ENCODE measurements at regions not wholly inside any gene's neighbourhood (a gene's known extent, or its start where the extent isn't known, plus 50 kb on each side); places are given as distances from the start of the nearest gene placed in this dataset.

DNA sequence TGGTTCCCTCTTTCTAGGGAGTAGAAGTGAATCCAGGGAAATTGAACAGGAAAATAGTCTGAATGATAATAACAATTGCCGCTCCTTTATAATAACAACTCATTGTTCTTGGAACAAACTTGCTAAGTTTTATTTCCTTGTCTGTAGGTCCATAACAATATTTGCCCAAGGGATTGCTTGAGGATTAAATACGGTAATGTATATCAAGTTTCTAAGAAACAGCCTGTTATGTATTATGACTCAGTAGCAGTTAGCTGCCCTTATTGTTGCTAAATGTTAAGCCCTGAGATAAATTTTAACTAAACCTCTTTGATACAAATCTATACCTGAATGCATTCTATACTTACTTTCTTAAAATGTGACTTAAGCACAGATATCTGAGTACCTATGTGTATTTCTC is 215.9 kb upstream of the AADAT start:
- Histone ChIP-seq H3K9me3 (ENCODE audit: control insufficient read depth, low read length) (no peaks in the 10 kb centered on the region), H3K36me3 (ENCODE audit: control insufficient read depth, insufficient read depth, low read length) (no peaks in the 10 kb centered on the region), H3K4me3 (ENCODE audit: extremely low read depth, insufficient read depth, low read length, poor library complexity, severe bottlenecking) (no peak overlapping the region), H3K27ac (ENCODE audit: low read depth, low read length, severe bottlenecking) (no peak overlapping the region), H3K4me1 (ENCODE audit: control insufficient read depth, insufficient read depth, low read length, poor library complexity, severe bottlenecking) (no peaks in the 10 kb centered on the region)
- no CpG with 5 or more reads among the region's 2 CpGs for WGBS, 2 experiments (ENCODE audit: insufficient coverage in 2 of 2)

DNA sequence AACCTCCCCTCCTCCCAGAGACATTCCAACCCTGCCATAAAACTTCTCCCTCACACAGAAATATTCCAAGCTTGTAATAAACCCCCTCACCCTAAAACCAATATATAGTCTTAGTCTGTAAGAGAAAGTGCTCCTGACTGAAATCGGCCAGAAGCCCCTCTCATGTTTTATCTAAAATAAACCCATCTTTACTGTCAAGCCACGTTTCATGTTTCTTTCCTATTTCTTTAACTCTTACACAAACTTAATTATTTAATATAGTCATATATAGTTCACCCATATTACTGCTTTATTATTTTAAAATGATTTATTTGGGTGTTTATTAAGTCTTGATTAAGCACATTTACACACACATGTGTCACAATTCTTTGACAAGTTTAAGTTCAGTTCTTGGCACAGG is 191.3 kb upstream of the AADAT start:
- Histone ChIP-seq H3K36me3 (ENCODE audit: control insufficient read depth, insufficient read depth, low read length) (no peaks in the 10 kb centered on the region), H3K4me3 (ENCODE audit: extremely low read depth, insufficient read depth, low read length, poor library complexity, severe bottlenecking) (no peak overlapping the region), H3K27ac (ENCODE audit: low read depth, low read length, severe bottlenecking) (no peak overlapping the region), H3K9me3 (ENCODE audit: control insufficient read depth, low read length) (no peaks in the 10 kb centered on the region), H3K4me1 (ENCODE audit: control insufficient read depth, insufficient read depth, low read length, poor library complexity, severe bottlenecking) (no peaks in the 10 kb centered on the region)
- WGBS, 2 experiments (ENCODE audit: insufficient coverage in 2 of 2), result no CpG with 5 or more reads among the region's 2 CpGs

DNA sequence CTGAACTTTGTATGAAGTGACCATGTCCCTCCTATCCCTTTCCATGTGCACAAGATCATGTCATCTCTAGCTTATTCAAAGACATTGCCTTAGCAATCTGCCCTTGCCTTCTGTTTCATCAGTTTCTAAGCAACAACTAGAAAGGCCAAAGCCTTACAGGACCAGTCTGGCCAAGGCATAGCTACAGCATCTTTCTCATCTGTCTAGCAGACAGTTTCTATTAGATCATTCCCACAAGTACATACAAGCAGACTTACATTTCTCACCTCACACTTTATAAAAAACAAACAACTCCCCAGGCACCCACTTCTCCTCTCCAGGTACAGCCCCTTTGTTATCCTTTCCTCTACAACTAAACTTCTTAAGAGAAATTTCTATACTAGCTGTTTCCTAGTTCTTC is 188.7 kb upstream of the AADAT start:
- no peaks in the 10 kb centered on the region for H3K36me3 ChIP-seq (ENCODE audit: control insufficient read depth, insufficient read depth, low read length)

DNA sequence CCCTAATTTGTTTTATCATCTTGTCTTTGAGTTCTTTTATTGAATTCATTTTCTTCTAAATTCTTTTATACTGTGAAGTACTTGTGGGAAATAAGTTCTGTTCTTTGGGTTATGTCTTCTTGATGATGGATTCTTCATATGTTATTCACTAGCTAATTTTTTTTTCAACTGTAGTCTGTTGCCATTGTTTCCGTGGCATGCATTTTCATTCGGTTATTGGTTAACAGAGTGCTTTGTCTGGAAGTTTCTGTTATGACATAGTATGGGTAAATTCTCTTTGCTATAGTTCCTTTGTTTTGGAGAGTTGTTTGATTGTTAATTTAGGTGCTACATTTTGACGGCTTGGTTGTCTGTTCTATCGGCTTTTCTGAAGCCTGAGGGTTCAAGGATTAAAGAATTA is 184.9 kb upstream of the AADAT start:
- H3K4me1 ChIP-seq (ENCODE audit: control insufficient read depth, insufficient read depth, low read length, poor library complexity, severe bottlenecking), result no peaks in the 10 kb centered on the region
- no peak overlapping the region for H3K27ac ChIP-seq (ENCODE audit: low read depth, low read length, severe bottlenecking)
- 100% methylated on average over 1 of the region's 4 CpGs; no CpG with 5 or more reads in 1 of the 2 experiments for WGBS, 2 experiments (ENCODE audit: insufficient coverage in 2 of 2)
- H3K4me3 ChIP-seq (ENCODE audit: extremely low read depth, insufficient read depth, low read length, poor library complexity, severe bottlenecking), result no peak overlapping the region
- no peaks in the 10 kb centered on the region for H3K9me3 ChIP-seq (ENCODE audit: control insufficient read depth, low read length)
- no peaks in the 10 kb centered on the region for H3K36me3 ChIP-seq (ENCODE audit: control insufficient read depth, insufficient read depth, low read length)

More for the DNA sequence above, 188.7 kb upstream of the AADAT start:
- Histone ChIP-seq H3K27ac (ENCODE audit: low read depth, low read length, severe bottlenecking) (no peak overlapping the region), H3K4me3 (ENCODE audit: extremely low read depth, insufficient read depth, low read length, poor library complexity, severe bottlenecking) (no peak overlapping the region), H3K4me1 (ENCODE audit: control insufficient read depth, insufficient read depth, low read length, poor library complexity, severe bottlenecking) (no peaks in the 10 kb centered on the region), H3K9me3 (ENCODE audit: control insufficient read depth, low read length) (no peaks in the 10 kb centered on the region)

DNA sequence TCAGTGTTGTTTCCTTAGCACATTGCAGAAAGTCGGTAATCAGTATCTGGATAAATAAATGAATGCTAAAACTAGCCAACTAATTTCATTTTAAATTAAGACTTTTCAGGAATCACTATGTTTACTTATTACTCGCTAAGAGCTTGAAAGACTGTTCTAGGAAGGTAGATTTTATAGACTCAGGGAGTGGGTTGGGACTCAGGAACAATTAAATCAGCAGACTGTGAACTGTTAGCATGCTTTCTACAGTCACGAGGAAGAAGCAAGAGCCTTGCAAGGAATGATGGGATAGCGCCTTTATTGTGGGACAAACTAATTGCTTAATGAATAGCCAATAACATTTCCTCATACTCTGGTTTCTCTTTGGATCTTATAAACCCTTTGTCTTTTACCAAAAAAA is 183.2 kb upstream of the AADAT start:
- Histone ChIP-seq H3K27ac (ENCODE audit: low read depth, low read length, severe bottlenecking) (no peak overlapping the region), H3K4me1 (ENCODE audit: control insufficient read depth, insufficient read depth, low read length, poor library complexity, severe bottlenecking) (no peaks in the 10 kb centered on the region), H3K9me3 (ENCODE audit: control insufficient read depth, low read length) (no peaks in the 10 kb centered on the region), H3K36me3 (ENCODE audit: control insufficient read depth, insufficient read depth, low read length) (no peaks in the 10 kb centered on the region), H3K4me3 (ENCODE audit: extremely low read depth, insufficient read depth, low read length, poor library complexity, severe bottlenecking) (no peak overlapping the region)
- 70 to 82% methylated on average over 1 to 3 of the region's 4 CpGs for WGBS, 2 experiments (ENCODE audit: insufficient coverage in 2 of 2)

DNA sequence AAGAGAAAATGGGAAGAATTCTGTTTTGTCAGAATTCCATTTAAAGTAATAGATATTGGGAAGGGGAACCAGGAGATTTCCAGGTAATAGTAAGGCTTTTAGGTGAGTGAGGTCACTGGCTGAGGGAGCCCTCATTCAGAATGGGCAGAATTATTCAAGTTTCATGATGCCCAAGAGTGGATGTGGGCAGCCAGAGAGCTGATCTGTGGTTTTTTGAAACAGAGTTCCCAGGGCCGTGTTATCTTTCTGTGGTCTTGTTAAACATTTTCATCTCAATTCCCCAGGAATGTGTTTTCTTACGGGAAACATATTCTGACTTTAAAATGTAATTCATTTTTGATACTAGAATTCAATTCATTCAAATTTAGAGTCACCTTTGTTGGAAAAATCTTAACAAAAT is 182.0 kb upstream of the AADAT start:
- no peak overlapping the region for H3K27ac ChIP-seq (ENCODE audit: low read depth, low read length, severe bottlenecking)
- no CpG with 5 or more reads among the region's 2 CpGs for WGBS, 2 experiments (ENCODE audit: insufficient coverage in 2 of 2)
- H3K9me3 ChIP-seq (ENCODE audit: control insufficient read depth, low read length), result no peaks in the 10 kb centered on the region
- no peak overlapping the region for H3K4me3 ChIP-seq (ENCODE audit: extremely low read depth, insufficient read depth, low read length, poor library complexity, severe bottlenecking)
- H3K36me3 ChIP-seq (ENCODE audit: control insufficient read depth, insufficient read depth, low read length), result no peaks in the 10 kb centered on the region
- H3K4me1 ChIP-seq (ENCODE audit: control insufficient read depth, insufficient read depth, low read length, poor library complexity, severe bottlenecking), result no peaks in the 10 kb centered on the region

DNA sequence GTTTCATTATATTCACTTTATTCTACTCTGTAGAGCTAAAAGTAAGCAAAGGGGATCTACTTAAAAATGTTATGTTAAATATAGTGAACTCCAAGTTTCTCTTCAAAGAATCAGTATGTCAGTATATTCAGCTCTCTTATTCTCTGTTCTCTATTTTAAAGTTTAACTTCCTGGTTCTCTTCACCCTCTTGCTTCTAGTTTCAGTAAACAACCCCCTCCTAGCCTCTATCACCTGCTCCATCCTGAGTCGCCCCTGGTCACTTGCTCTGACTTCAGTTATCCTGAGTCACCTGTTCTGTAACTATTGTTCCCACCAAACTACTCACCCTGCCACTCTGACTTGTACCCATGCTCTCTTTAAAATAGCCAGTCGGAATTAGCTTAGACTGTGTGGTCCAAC is 180.9 kb upstream of the AADAT start:
- no peaks in the 10 kb centered on the region for H3K4me1 ChIP-seq (ENCODE audit: control insufficient read depth, insufficient read depth, low read length, poor library complexity, severe bottlenecking)
- 78 to 96% methylated on average over 1 to 2 of the region's 2 CpGs for WGBS, 2 experiments (ENCODE audit: insufficient coverage in 2 of 2)
- no peaks in the 10 kb centered on the region for H3K36me3 ChIP-seq (ENCODE audit: control insufficient read depth, insufficient read depth, low read length)
- H3K27ac ChIP-seq (ENCODE audit: low read depth, low read length, severe bottlenecking), result no peak overlapping the region
- no peaks in the 10 kb centered on the region for H3K9me3 ChIP-seq (ENCODE audit: control insufficient read depth, low read length)
- H3K4me3 ChIP-seq (ENCODE audit: extremely low read depth, insufficient read depth, low read length, poor library complexity, severe bottlenecking), result no peak overlapping the region

DNA sequence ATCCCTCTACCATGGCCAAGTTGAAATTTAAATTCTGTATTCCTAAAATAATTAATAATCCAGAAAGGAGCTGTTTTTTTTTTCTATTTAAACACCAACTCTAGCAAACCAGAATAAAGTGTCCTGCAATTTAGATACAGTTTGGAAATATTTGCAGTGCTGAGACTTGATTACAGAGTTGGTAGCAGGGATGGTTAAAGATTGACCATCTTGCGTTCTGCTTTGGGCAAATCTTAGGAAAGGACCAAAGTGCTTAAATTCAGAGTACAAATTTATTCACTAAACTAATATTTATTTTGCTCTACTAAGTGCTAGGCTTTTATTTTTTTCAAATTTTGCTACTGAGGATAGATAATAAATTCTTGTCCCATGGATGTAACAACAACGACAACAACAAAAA is 180.2 kb upstream of the AADAT start:
- Histone ChIP-seq H3K9me3 (ENCODE audit: control insufficient read depth, low read length) (no peaks in the 10 kb centered on the region), H3K4me3 (ENCODE audit: extremely low read depth, insufficient read depth, low read length, poor library complexity, severe bottlenecking) (no peak overlapping the region), H3K4me1 (ENCODE audit: control insufficient read depth, insufficient read depth, low read length, poor library complexity, severe bottlenecking) (no peaks in the 10 kb centered on the region), H3K36me3 (ENCODE audit: control insufficient read depth, insufficient read depth, low read length) (no peaks in the 10 kb centered on the region), H3K27ac (ENCODE audit: low read depth, low read length, severe bottlenecking) (no peak overlapping the region)
- whole genome bisulfite sequencing, 2 experiments (ENCODE audit: insufficient coverage in 2 of 2), result no CpG with 5 or more reads among the region's 2 CpGs

DNA sequence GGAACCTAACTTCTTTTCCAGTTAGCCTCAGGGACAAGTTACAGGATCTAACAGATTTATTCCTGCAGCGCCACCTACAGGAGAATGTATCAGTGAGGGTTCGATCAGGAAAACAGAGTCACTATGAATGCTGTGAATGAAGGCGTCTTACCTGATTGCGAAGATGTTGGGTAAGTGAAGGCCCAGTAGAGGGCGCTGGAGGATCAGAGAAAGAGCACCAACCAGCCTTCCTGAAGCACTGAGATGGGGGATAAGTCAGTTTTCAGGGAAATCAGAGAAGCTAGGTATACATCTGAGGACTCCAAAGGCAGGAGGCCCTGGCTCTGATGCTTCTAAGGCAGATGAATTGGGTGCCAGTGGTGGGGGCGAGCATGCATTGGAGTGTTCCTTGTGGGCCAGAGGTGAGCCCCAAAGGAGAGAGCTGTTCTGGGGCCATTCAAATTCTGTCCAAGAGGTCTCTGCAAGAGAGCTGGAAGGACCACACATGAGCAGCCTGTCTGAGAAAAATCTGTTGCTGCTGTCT is 169.9 kb upstream of the AADAT start:
- H3K9me3 ChIP-seq (ENCODE audit: control insufficient read depth, low read length), result no peaks in the 10 kb centered on the region
- no peak overlapping the region for H3K4me3 ChIP-seq (ENCODE audit: extremely low read depth, insufficient read depth, low read length, poor library complexity, severe bottlenecking)
- no peaks in the 10 kb centered on the region for H3K36me3 ChIP-seq (ENCODE audit: control insufficient read depth, insufficient read depth, low read length)
- H3K27ac ChIP-seq (ENCODE audit: low read depth, low read length, severe bottlenecking), result no peak overlapping the region
- H3K4me1 ChIP-seq (ENCODE audit: control insufficient read depth, insufficient read depth, low read length, poor library complexity, severe bottlenecking), result no peaks in the 10 kb centered on the region
- 7 to 19% methylated on average over 5 to 6 of the region's 6 CpGs for WGBS, 2 experiments (ENCODE audit: insufficient coverage in 2 of 2)

DNA sequence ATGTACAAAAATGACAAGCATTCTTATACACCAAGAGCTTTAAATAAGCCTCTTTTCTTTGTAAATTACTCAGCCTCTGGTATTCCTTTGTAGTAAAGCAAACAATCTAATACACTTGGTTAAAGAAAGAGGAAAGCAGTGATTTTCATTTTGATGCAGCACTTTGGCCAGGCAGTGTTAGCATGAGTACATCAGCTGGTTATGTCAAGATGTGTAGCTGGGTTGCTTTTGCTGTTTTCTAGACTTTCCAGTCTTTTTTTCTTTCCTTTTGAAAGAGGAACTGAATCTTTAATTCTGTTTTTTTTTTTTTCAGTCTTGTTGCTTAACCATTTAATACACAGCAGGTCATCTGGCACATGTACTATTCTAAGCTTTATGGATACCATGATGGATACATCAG is 167.1 kb upstream of the AADAT start:
- Histone ChIP-seq H3K9me3 (ENCODE audit: control insufficient read depth, low read length) (no peaks in the 10 kb centered on the region), H3K4me3 (ENCODE audit: extremely low read depth, insufficient read depth, low read length, poor library complexity, severe bottlenecking) (no peak overlapping the region), H3K36me3 (ENCODE audit: control insufficient read depth, insufficient read depth, low read length) (no peaks in the 10 kb centered on the region), H3K27ac (ENCODE audit: low read depth, low read length, severe bottlenecking) (no peak overlapping the region), H3K4me1 (ENCODE audit: control insufficient read depth, insufficient read depth, low read length, poor library complexity, severe bottlenecking) (no peaks in the 10 kb centered on the region)

DNA sequence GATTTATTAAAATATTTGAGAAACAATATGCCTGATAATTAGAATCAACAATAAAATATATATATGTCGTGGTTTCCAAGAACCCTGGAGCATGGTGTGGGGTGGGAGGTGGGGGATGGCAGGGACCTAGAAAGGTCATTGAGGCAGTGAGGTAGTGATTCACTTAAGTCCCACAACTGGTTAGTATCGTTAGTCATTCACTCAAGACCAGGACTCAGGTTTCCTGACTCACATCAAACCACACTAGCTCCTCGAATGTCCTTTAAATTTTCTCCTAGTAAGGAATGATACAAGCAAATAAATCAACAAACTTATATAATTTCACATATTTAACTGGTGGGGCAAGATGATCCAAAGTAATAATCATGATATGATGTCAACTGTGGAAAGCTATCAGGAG is 158.8 kb upstream of the AADAT start:
- Histone ChIP-seq H3K4me3 (ENCODE audit: extremely low read depth, insufficient read depth, low read length, poor library complexity, severe bottlenecking) (no peak overlapping the region), H3K36me3 (ENCODE audit: control insufficient read depth, insufficient read depth, low read length) (no peaks in the 10 kb centered on the region), H3K4me1 (ENCODE audit: control insufficient read depth, insufficient read depth, low read length, poor library complexity, severe bottlenecking) (peaks cover 4% of the 10 kb centered on the region), H3K27ac (ENCODE audit: low read depth, low read length, severe bottlenecking) (no peak overlapping the region), H3K9me3 (ENCODE audit: control insufficient read depth, low read length) (no peaks in the 10 kb centered on the region)
- no CpG with 5 or more reads among the region's 3 CpGs for WGBS, 2 experiments (ENCODE audit: insufficient coverage in 2 of 2)

DNA sequence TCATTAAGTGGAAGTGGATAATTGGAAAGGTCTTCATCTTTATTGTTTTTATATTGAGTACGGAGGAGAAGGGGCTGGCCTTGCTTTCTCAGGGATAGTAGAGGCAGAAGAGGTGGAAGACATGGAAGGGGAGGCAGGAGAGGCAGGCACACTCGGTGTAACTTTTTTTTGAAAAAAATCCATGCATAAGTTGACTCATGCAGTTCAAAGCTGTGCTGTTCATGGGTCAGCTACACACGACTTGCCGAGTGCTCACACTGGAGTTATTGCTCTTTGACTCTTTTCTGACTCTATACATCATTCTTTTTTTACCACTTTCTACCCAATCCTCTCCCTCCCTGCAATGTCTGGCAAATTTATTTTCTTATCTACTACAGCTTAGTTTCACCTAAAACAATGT is 158.3 kb upstream of the AADAT start:
- peaks cover 4% of the 10 kb centered on the region for H3K4me1 ChIP-seq (ENCODE audit: control insufficient read depth, insufficient read depth, low read length, poor library complexity, severe bottlenecking)
- no peaks in the 10 kb centered on the region for H3K9me3 ChIP-seq (ENCODE audit: control insufficient read depth, low read length)
- H3K36me3 ChIP-seq (ENCODE audit: control insufficient read depth, insufficient read depth, low read length), result no peaks in the 10 kb centered on the region
- H3K4me3 ChIP-seq (ENCODE audit: extremely low read depth, insufficient read depth, low read length, poor library complexity, severe bottlenecking), result no peak overlapping the region
- peak overlapping the region; percentile 17 for H3K27ac ChIP-seq (ENCODE audit: low read depth, low read length, severe bottlenecking)
- 91 to 94% methylated on average over 4 of the region's 4 CpGs for WGBS, 2 experiments (ENCODE audit: insufficient coverage in 2 of 2)

All from mesodermal cell (in vitro differentiated cells).